ENCODE measurements at regions not wholly inside any gene's neighbourhood (a gene's known extent, or its start where the extent isn't known, plus 50 kb on each side); places are given as distances from the start of the nearest gene placed in this dataset.
"Not testable (repeated sequence)": the region's sequence is repeated elsewhere in the genome, so short reads cannot be mapped to it uniquely, and the experiment has no call there.

- DNase-seq: no peak
Measured at GRCh38 chr4:112708772-112709171, 71.8 kb downstream of the LARP7 start.

GRCh38 chr4:112714922-112715901, 78.3 kb downstream of the LARP7 start:
- DNase-seq: no peak

GRCh38 chr4:112717856-112718255, 80.9 kb downstream of the LARP7 start:
- DNase-seq: no peak

- no peak for DNase-seq
Measured at GRCh38 chr4:112721627-112722026, 84.7 kb downstream of the LARP7 start.

- no peak for DNase-seq
Measured at GRCh38 chr4:112726041-112726440, 89.1 kb downstream of the LARP7 start.

- not testable (repeated sequence) for DNase-seq
Measured at GRCh38 chr4:112727728-112728127, 90.8 kb downstream of the LARP7 start.

- no peak for DNase-seq
Measured at GRCh38 chr4:112731715-112732114, 94.8 kb downstream of the LARP7 start.

- no peak for DNase-seq
Measured at GRCh38 chr4:112732142-112732541, 95.2 kb downstream of the LARP7 start.

GRCh38 chr4:112735474-112735951, 98.6 kb downstream of the LARP7 start:
- DNase-seq: peak; percentile 31

GRCh38 chr4:112736718-112737135, 99.8 kb downstream of the LARP7 start:
- DNase-seq: no peak

- no peak for DNase-seq
Measured at GRCh38 chr4:112739442-112739841, 102.5 kb downstream of the LARP7 start.

- DNase-seq: no peak
Measured at GRCh38 chr4:112747036-112747435, 110.1 kb downstream of the LARP7 start.

- no peak for DNase-seq
Measured at GRCh38 chr4:112748352-112748878, 111.5 kb downstream of the LARP7 start.

- not testable (repeated sequence) for DNase-seq
Measured at GRCh38 chr4:112750749-112751148, 113.8 kb downstream of the LARP7 start.

GRCh38 chr4:112751447-112751846, 114.5 kb downstream of the LARP7 start:
- DNase-seq: no peak

- DNase-seq: no peak
Measured at GRCh38 chr4:112752061-112752460, 115.1 kb downstream of the LARP7 start.

GRCh38 chr4:112752510-112752909, 115.6 kb downstream of the LARP7 start:
- DNase-seq: no peak

- DNase-seq: no peak
Measured at GRCh38 chr4:112753333-112753732, 116.4 kb downstream of the LARP7 start.

GRCh38 chr4:112759313-112759712, 122.4 kb downstream of the LARP7 start:
- DNase-seq: no peak

GRCh38 chr4:112765317-112765974, 128.5 kb downstream of the LARP7 start:
- DNase-seq: no peak

- no peak for DNase-seq
Measured at GRCh38 chr4:112766422-112766821, 129.5 kb downstream of the LARP7 start.

GRCh38 chr4:112767386-112767785, 130.4 kb downstream of the LARP7 start:
- no peak for DNase-seq

GRCh38 chr4:112770114-112770513, 133.2 kb downstream of the LARP7 start:
- no peak for DNase-seq

GRCh38 chr4:112775801-112776200, 138.9 kb downstream of the LARP7 start:
- no peak for DNase-seq
